ENCODE measurements at regions not wholly inside any gene's neighbourhood (a gene's known extent, or its start where the extent isn't known, plus 50 kb on each side); places are given as distances from the start of the nearest gene placed in this dataset.
"Not testable (repeated sequence)": the region's sequence is repeated elsewhere in the genome, so short reads cannot be mapped to it uniquely, and the experiment has no call there.

DNA sequence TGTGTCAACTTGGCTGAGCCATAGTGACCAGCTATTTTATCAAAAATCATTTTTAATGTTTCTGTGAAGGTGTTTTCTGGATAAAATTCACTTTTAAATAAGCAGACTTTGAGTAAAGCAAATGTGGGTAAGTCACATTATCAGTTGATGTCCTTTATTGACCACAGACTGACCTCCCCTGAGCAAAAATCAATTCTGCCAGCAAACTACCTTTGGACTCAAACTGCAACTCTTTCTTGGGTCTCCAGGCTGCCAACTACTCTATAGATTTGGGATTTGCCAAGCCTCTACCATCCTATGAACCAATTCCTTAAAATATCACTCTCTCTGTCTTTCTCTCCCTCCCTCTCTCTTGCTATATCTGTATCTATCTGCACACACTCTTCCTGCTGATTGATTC is 1571.7 kb upstream of the NUDT12 start:
- H3K4me3 Mint-ChIP-seq: no peak overlapping the region
- H3K27me3 Mint-ChIP-seq: no peaks in the 10 kb centered on the region
- H3K27ac Mint-ChIP-seq: no peak overlapping the region
- no peaks in the 10 kb centered on the region for H3K36me3 Mint-ChIP-seq (ENCODE audit: low read depth)
- peaks cover 7% of the 10 kb centered on the region for H3K9me3 Mint-ChIP-seq
- intact Hi-C loops (cut with micrococcal nuclease): no loop called here
- H3K4me1 Mint-ChIP-seq (ENCODE audit: low read depth): no peaks in the 10 kb centered on the region

DNA sequence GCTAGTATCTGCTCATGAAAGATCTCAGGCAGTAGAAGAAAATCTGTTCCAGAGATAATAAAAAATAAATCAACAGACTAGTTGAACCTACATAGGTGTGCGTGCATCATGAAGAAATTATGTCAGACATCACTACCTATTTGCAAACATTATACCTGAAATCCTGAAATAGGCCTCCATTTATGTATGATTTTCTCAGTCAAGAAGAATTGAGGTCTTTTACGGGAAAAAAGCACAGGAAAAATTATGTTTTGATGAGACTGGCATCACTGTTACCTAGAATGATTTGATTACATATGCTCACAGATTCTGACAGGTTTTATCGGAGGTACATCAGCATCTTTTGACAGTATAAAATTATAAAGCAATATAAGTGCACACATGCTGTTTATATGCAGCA is 1570.5 kb upstream of the NUDT12 start:
- Mint-ChIP-seq H3K4me3 (no peak overlapping the region), H3K9me3 (peaks cover 10% of the 10 kb centered on the region), H3K36me3 (ENCODE audit: low read depth) (no peaks in the 10 kb centered on the region), H3K4me1 (ENCODE audit: low read depth) (no peaks in the 10 kb centered on the region), H3K27ac (no peak overlapping the region), H3K27me3 (no peaks in the 10 kb centered on the region)
- intact Hi-C loops (cut with micrococcal nuclease): no loop called here

DNA sequence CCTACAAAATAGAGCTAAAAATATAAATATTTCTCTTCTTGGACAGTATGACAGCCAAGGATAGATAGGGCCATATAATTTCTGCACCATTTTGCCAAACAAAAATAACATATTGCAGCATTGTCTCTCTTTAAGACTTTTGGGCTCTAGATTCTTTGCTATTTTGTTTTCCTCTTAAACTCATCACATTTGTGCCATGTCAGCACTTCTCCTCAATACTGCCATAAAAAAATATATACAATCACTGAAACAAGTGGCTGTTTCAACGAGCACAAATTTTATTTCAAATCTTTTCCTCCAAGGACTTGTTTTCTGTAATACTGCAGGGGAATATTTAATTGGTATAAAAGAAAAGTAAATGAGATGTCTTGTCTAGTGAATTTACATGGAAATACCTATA is 1570.0 kb upstream of the NUDT12 start:
- no peak overlapping the region for H3K4me3 Mint-ChIP-seq
- H3K27ac Mint-ChIP-seq: no peak overlapping the region
- intact Hi-C loops (cut with micrococcal nuclease): no loop called here
- peaks cover 15% of the 10 kb centered on the region for H3K9me3 Mint-ChIP-seq
- H3K27me3 Mint-ChIP-seq: no peaks in the 10 kb centered on the region
- no peaks in the 10 kb centered on the region for H3K4me1 Mint-ChIP-seq (ENCODE audit: low read depth)
- no peaks in the 10 kb centered on the region for H3K36me3 Mint-ChIP-seq (ENCODE audit: low read depth)

DNA sequence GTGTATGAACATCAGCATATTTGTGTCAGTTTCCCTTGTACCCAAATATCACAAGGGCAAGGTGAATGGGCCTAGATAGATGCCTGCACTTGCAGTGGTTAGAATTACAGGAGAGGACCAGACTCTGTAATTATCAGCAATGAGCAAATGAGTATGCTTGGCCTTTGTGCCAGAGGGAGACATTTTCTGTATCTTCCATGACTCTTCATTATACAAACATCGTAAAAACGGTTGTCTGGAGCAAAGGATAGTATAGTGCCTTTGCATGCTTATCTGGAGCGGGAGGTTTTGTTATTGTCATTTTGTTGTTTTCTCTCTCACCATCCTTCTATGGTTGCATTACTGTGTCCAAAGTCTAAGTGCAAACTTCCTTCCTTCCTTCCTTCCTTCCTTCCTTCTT is 1568.5 kb upstream of the NUDT12 start:
- peaks cover 9% of the 10 kb centered on the region for H3K9me3 Mint-ChIP-seq
- H3K27ac Mint-ChIP-seq: no peak overlapping the region
- intact Hi-C loops (cut with micrococcal nuclease): no loop called here
- no peak overlapping the region for H3K4me3 Mint-ChIP-seq
- no peaks in the 10 kb centered on the region for H3K4me1 Mint-ChIP-seq (ENCODE audit: low read depth)
- H3K27me3 Mint-ChIP-seq: no peaks in the 10 kb centered on the region
- no peaks in the 10 kb centered on the region for H3K36me3 Mint-ChIP-seq (ENCODE audit: low read depth)

DNA sequence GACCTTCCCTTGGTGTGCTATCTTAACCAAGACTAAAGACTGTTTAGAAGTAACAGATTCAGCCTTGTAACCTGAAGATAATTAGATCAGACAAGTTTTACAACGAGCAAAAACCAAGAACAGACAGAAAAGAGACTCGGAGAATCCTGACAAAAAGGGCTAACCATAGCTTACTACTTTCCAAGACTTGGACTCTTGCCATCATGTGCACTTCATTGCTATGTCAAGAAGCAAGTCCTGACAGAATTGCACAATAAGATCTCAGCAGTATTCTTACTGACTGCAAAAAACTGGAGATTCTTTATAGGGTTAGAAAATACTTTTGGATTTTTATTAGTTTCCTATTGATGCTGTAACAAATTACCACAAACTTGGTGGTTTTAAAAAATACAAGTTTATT is 1539.0 kb upstream of the NUDT12 start:
- intact Hi-C loops (cut with micrococcal nuclease): no loop called here
- Mint-ChIP-seq H3K27me3 (no peaks in the 10 kb centered on the region), H3K27ac (no peak overlapping the region), H3K4me3 (no peak overlapping the region), H3K36me3 (ENCODE audit: low read depth) (no peaks in the 10 kb centered on the region), H3K9me3 (peaks cover 11% of the 10 kb centered on the region), H3K4me1 (ENCODE audit: low read depth) (no peaks in the 10 kb centered on the region)

DNA sequence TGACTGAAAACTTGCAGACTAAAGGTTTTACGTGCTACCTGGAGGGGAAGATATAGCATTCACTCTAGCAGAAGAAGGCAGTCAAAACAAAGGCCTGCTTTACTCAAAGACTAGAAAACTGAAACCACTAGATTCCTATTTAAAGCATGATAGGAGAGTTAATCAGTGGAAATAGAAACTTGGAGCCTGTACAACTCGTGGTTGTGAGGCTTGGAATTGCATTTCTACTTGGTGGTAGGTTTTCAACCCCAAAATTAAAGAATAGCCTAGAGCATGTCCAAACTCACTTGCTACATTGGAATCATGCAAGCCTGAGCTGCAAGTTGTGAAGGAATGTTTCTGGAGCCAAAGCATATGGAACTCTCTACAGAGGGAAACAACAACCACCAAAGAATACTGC is 1526.4 kb upstream of the NUDT12 start:
- Mint-ChIP-seq H3K9me3 (peaks cover 36% of the 10 kb centered on the region), H3K36me3 (ENCODE audit: low read depth) (no peaks in the 10 kb centered on the region), H3K4me1 (ENCODE audit: low read depth) (no peaks in the 10 kb centered on the region), H3K4me3 (no peak overlapping the region), H3K27ac (no peak overlapping the region), H3K27me3 (no peaks in the 10 kb centered on the region)
- intact Hi-C loops (cut with micrococcal nuclease): no loop called here

DNA sequence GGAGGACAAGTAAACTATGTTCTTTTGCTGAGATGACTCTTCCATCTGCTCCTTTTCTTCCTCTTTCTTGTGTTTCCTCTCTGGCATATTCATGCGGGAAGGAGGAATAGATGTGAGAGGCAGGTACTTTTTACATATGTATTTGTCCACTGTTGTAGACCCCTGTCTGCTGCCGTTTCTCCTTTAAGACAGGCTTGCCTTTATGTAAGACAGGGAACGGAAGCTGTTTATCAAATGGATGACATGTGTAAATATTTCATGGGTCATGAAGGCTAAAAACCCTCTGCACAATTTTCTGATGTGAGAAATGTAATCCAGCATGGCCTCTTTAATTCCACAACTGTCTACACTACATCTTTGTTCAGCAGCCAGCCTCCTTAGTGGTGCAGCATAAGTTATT is 1525.5 kb upstream of the NUDT12 start:
- Mint-ChIP-seq H3K36me3 (ENCODE audit: low read depth) (no peaks in the 10 kb centered on the region), H3K27me3 (no peaks in the 10 kb centered on the region), H3K27ac (no peak overlapping the region), H3K4me3 (no peak overlapping the region), H3K9me3 (peaks cover 27% of the 10 kb centered on the region), H3K4me1 (ENCODE audit: low read depth) (no peaks in the 10 kb centered on the region)
- intact Hi-C loops (cut with micrococcal nuclease): no loop called here

DNA sequence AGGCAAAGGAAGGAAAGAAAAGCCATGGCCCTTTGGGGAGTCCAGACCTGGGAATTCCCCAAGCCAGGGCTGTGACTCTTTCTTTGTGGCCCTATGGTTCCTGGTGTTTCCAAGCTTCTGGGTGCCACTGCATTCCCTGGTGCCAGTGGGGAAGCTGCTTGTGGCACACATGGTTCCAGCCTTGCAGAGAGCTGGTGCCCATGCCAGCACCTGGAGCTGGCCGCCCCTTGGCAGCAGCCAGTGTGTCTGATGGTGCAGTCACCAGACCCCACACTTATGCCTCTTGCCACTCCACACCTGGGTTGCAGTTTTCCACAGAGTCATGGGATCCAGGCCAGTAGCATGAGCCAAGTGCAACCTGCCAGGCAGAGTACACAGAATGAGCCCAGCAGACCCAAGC is 1495.3 kb upstream of the NUDT12 start:
- Mint-ChIP-seq H3K27me3 (no peaks in the 10 kb centered on the region), H3K27ac (no peak overlapping the region), H3K36me3 (ENCODE audit: low read depth) (no peaks in the 10 kb centered on the region), H3K4me3 (no peak overlapping the region), H3K9me3 (peaks cover 54% of the 10 kb centered on the region), H3K4me1 (ENCODE audit: low read depth) (no peaks in the 10 kb centered on the region)
- intact Hi-C loops (cut with micrococcal nuclease): no loop called here

DNA sequence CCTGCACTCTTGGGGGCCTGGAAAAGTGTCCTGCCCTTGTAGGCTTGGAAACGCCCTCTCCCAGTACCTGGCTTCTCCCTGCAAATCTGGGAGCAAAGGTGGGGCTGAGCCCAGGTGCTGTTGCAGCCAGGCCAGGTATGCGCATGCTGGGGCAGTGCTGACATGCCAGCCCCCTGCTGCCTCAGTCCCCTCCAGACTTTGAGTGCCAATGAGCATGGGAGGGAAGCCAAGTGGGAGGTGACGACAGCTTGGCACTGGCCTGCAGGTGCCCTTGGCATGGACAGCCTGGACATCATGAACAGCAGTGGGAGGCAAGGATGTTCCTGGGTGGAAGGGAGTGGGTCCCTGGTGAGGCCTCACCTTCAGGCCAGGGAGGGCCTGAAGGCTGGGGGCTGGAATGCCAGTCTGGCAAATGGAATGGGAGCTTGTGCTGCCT is 1494.4 kb upstream of the NUDT12 start:
- H3K4me1 Mint-ChIP-seq (ENCODE audit: low read depth): no peaks in the 10 kb centered on the region
- no peak overlapping the region for H3K4me3 Mint-ChIP-seq
- peaks cover 63% of the 10 kb centered on the region for H3K9me3 Mint-ChIP-seq
- H3K36me3 Mint-ChIP-seq (ENCODE audit: low read depth): no peaks in the 10 kb centered on the region
- H3K27me3 Mint-ChIP-seq: no peaks in the 10 kb centered on the region
- intact Hi-C loops (cut with micrococcal nuclease): no loop called here
- no peak overlapping the region for H3K27ac Mint-ChIP-seq

DNA sequence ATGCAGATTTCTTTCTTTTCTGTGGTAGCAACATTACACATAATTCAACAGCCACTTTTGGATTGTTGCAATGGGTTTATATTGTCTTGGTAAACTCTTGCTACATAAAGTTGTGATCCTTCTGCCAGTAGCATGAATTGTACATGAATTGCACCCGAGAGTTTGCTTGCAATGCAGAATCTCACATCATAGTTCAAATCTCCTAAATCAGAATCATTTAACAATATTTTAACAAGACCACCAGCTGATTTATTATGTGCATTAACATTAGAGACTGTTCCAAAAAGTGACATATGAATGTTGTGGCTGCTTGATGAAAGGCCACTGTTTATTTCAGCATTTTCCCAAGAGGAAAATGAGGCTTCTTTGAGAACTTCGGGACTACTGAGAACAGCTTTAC is 1491.8 kb upstream of the NUDT12 start:
- no peak overlapping the region for H3K4me3 Mint-ChIP-seq
- H3K9me3 Mint-ChIP-seq: peaks cover 52% of the 10 kb centered on the region
- no peak overlapping the region for H3K27ac Mint-ChIP-seq
- H3K36me3 Mint-ChIP-seq (ENCODE audit: low read depth): no peaks in the 10 kb centered on the region
- H3K4me1 Mint-ChIP-seq (ENCODE audit: low read depth): no peaks in the 10 kb centered on the region
- H3K27me3 Mint-ChIP-seq: no peaks in the 10 kb centered on the region
- intact Hi-C loops (cut with micrococcal nuclease): no loop called here

DNA sequence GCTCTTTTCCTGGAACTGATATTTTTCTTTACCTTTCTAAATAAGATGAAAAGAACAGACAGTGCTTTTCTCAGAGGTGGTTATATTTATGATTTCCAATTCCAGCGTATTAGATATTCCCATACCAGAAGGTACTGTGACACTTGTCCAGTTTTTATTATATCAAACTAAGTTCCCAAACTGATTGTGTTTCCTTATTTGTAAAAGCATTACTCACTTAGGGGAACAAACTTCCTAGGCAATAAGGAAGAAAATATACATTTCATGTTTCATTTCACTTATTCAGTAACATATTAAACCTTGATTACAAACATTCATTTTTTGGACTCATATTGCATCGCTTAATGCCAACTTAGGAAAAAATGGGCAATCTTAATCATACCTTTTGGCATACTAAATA is 1480.0 kb upstream of the NUDT12 start:
- Mint-ChIP-seq H3K27me3 (no peaks in the 10 kb centered on the region), H3K36me3 (ENCODE audit: low read depth) (no peaks in the 10 kb centered on the region), H3K27ac (no peak overlapping the region), H3K9me3 (peaks cover 8% of the 10 kb centered on the region), H3K4me1 (ENCODE audit: low read depth) (no peaks in the 10 kb centered on the region), H3K4me3 (no peak overlapping the region)
- intact Hi-C loops (cut with micrococcal nuclease): no loop called here

DNA sequence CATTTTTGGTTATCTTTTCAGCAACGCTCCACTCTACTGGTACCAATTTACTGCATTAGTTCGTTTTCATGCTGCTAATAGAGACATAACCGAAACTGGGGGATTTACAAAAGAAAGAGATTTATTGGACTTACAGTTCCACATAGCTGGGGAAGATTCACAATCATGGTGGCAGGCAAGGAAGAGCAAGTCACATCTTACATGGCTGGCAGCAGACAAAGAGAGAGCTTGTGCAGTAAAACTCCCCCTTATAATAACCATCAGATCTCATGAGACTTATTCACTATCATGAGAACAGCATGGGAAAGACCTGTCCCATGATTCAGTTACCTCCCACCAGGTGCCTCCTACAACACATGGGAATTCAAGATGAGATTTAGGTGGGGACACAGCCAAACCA is 1474.2 kb upstream of the NUDT12 start:
- H3K27ac Mint-ChIP-seq; H3K27me3 Mint-ChIP-seq; H3K36me3 Mint-ChIP-seq (ENCODE audit: low read depth); intact Hi-C loops (cut with micrococcal nuclease); H3K4me1 Mint-ChIP-seq (ENCODE audit: low read depth); H3K4me3 Mint-ChIP-seq: not testable (repeated sequence)
- H3K9me3 Mint-ChIP-seq: peaks cover 27% of the 10 kb centered on the region

DNA sequence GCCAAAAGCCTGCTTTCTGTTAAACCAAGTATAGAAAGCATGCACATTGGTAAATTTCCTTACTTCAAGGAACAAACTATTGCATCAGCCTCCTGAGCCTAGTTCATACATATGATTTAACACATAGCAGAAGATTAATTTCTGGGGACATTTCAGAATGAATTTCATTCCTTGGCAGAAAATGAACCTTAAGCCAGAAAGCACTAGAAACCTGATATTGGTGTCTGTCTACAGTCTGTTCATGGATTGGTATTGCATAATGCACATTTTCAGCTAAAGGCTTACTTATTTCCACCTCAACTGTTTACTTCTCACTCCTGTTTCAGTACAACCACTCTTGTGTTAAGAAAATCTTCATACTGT is 1471.8 kb upstream of the NUDT12 start:
- intact Hi-C loops (cut with micrococcal nuclease): no loop called here
- Mint-ChIP-seq H3K27ac (no peak overlapping the region), H3K4me3 (no peak overlapping the region), H3K9me3 (peaks cover 27% of the 10 kb centered on the region), H3K36me3 (ENCODE audit: low read depth) (no peaks in the 10 kb centered on the region), H3K27me3 (no peaks in the 10 kb centered on the region), H3K4me1 (ENCODE audit: low read depth) (no peaks in the 10 kb centered on the region)

DNA sequence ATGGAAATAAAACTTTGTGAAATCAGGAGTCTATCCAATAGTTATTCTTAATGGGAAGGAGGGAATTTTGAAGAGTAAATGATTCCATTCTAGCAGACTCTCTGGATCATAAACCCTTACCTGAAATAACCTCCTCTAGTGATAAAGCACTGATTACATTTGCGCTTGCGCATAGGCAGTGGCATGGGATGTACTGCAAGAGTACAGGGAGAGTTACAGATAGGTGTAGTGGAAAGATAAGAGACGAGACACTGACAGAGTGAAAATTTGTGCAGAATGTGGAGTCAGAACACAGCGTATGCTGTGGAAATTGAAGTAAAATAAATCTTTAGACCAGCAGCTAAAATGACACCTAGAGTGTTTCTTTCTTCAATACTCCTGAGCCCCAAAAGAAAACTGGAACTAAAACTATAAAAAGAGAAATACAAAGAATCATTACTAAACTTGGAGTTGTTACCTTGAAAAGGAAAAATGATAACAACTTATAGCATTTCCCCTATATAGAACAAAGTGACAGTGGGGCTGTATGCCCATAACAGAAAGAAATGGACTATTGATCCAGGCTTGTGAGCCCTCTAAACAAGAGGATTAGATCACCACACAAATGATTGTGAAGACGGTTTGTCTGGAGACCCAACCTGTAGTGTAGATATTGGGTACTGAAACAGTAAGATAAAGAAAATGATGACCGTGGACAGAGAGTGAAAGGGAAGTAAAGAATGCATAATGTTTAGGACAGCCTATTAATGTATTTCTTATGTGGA is 1471.2 kb upstream of the NUDT12 start:
- intact Hi-C loops (cut with micrococcal nuclease): no loop called here
- Mint-ChIP-seq H3K27ac (no peak overlapping the region), H3K27me3 (no peaks in the 10 kb centered on the region), H3K4me3 (no peak overlapping the region), H3K4me1 (ENCODE audit: low read depth) (no peaks in the 10 kb centered on the region), H3K36me3 (ENCODE audit: low read depth) (no peaks in the 10 kb centered on the region), H3K9me3 (peaks cover 21% of the 10 kb centered on the region)

DNA sequence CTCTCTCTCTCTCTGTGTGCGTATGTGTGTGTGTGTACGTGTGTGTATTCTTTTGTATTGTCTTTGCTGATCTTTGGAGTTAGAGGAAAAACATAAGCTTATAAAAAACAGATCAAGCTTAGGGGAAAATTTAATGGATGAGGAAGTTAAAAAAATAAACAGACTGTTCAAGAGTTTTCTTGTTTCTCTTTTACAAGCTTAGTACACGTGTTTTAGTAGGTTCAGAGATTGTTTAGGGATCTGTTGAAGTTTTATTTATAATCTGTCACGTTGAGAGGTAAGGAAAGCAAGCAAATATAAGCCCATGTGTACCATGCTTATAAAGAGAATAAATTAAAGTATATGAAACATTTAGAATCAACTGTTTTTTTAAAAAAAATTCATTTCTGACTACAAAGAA is 1470.3 kb upstream of the NUDT12 start:
- Mint-ChIP-seq H3K27me3 (no peaks in the 10 kb centered on the region), H3K27ac (no peak overlapping the region), H3K4me3 (no peak overlapping the region), H3K9me3 (peaks cover 20% of the 10 kb centered on the region), H3K36me3 (ENCODE audit: low read depth) (no peaks in the 10 kb centered on the region), H3K4me1 (ENCODE audit: low read depth) (no peaks in the 10 kb centered on the region)
- intact Hi-C loops (cut with micrococcal nuclease): no loop called here
